Right lobe of liver (tissue), 6 donors: ENCODE measurements at regions not wholly inside any gene's neighbourhood (a gene's known extent, or its start where the extent isn't known, plus 50 kb on each side); places are given as distances from the start of the nearest gene placed in this dataset.

Source experiments
- ATAC-seq, 4 donors: fragments of 200-7000 bp; cut with Tn5 transposase; one replicate each; pipeline ENCODE4 v1.9.1; 2020; ENCODE audit warnings: mild to moderate bottlenecking in 4 of 4, moderate library complexity in 4 of 4
- DNase-seq, 3 donors: peaks; one replicate each; pipeline ENCODE4 v3.0.0-alpha.2; 2020
- H3K27ac ChIP-seq, 3 donors: fragments of 200-600 bp; one replicate each; pipeline ENCODE4 v1.8.0; 2022
- H3K27me3 ChIP-seq, 2 donors: fragments of 200-600 bp; one replicate each; pipeline ENCODE4 v1.8.0; 2022
- H3K36me3 ChIP-seq, 4 donors: fragments of 200-600 bp; sonication (generic) in 1 of 4; one replicate each; pipeline versions ENCODE4 v1.5.1 to v1.8.0; 2017 to 2022; ENCODE audit warnings: control low read depth in 1 of 4
- H3K4me1 ChIP-seq, 4 donors: fragments of 200-600 bp; sonication (generic) in 1 of 4; one replicate each; pipeline versions ENCODE4 v1.5.1 to v1.8.0; 2017 to 2022; ENCODE audit warnings: control low read depth in 1 of 4
- H3K4me3 ChIP-seq, 3 donors: fragments of 200-600 bp; one replicate each; pipeline ENCODE4 v1.8.0; 2022
- H3K9me3 ChIP-seq, 4 donors: fragments of 200-600 bp; sonication (generic) in 1 of 4; one replicate each; pipeline versions ENCODE4 v1.5.1 to v1.8.0; 2017 to 2022; ENCODE audit warnings: control low read depth in 1 of 4
- CTCF ChIP-seq, 4 donors: fragments of 200-600 bp in 3 of 4; fragments of 450-650 bp in 1 of 4; IDR thresholded peaks; one replicate each; pipeline versions ENCODE4 v1.5.1 to v1.8.0; 2016 to 2022; ENCODE audit warnings: antibody characterized with exemption in 4 of 4, mild to moderate bottlenecking in 2 of 4
- POLR2A ChIP-seq: fragments of 450-650 bp; IDR thresholded peaks from one replicate; pipeline ENCODE4 v1.6.1; 2017; ENCODE audit warnings: antibody characterized with exemption, mild to moderate bottlenecking
- WGBS: methylation state at CpG from one replicate; pipeline ENCODE4 v1.1.6; 2018; ENCODE audit warnings: low coverage, low lambda C conversion rate; ENCODE audit not compliant: insufficient coverage; ENCODE audit errors: missing lambda C conversion rate; 5-methylcytosine and 5-hydroxymethylcytosine counted together
- intact Hi-C, 2 donors: fragments of 100-400 bp; cut with DNase I; formaldehyde crosslinking; loops; one replicate each; pipeline versions ENCODE4 v1.11.2 to v1.14.1; 2022
- donor health status: DM: no; HTN: yes; CAD: no.
- donor health status: DM: no; HTN: no; CAD: no.
- donor health status: DM: no; HTN: no; CAD: no.
- donor health status: DM: no; HTN: yes; CAD: no.
- donor health status: DM: no; HTN: yes; CAD: no.

GRCh38 chr2:146990311-146991054 lies 854.3 kb upstream of the ACVR2A start:
- DNase-seq, result no peak
- no peaks in the 10 kb centered on the region for H3K4me1 ChIP-seq
- no peaks in the 10 kb centered on the region for H3K36me3 ChIP-seq
- H3K9me3 ChIP-seq, result no peaks in the 10 kb centered on the region
- no peak overlapping the region for H3K4me3 ChIP-seq
- WGBS, result 38% methylated on average over 6 of the region's 6 CpGs
- no peak for TF ChIP-seq POLR2A
- no peak overlapping the region for H3K27ac ChIP-seq
- intact Hi-C loops, result no loop called here
- no peak for ATAC-seq
- no peaks in the 10 kb centered on the region for H3K27me3 ChIP-seq

DNA sequence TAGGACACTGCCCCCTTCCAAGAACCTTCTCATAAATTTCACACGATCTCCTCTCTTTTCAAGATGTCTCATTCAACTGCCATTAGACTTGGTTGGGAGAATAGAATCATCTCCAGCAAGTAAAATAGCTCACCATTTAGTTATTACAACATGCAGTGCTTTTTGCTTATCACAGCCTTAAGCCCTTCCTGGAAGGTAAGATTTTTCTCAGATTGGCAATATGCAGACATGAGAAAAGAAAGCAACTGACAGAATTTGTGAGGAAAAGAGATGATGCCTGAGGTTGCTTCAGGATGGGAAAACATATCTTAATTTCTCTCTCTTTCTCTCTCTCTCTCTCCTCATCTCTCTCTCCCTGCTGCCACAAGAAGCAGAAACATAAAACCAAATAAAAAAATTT lies 855.1 kb upstream of the ACVR2A start:
- ATAC-seq, result no peak
- TF ChIP-seq POLR2A, result no peak
- no peak for TF ChIP-seq CTCF (IDR thresholded peaks at IDR 0.05)
- Histone ChIP-seq H3K9me3 (no peaks in the 10 kb centered on the region), H3K36me3 (no peaks in the 10 kb centered on the region), H3K27ac (no peak overlapping the region), H3K4me1 (no peaks in the 10 kb centered on the region), H3K4me3 (no peak overlapping the region), H3K27me3 (no peaks in the 10 kb centered on the region)
- DNase-seq, result no peak
- 58% methylated on average over 1 of the region's 1 CpG for WGBS
- intact Hi-C loops, result no loop called here

GRCh38 chr2:146987996-146988395 lies 856.8 kb upstream of the ACVR2A start:
- no peak for DNase-seq
- no peak for TF ChIP-seq CTCF (IDR thresholded peaks at IDR 0.05)
- no peak for TF ChIP-seq POLR2A
- WGBS, result 70% methylated on average over 2 of the region's 2 CpGs
- intact Hi-C loops, result no loop called here
- Histone ChIP-seq H3K9me3 (no peaks in the 10 kb centered on the region), H3K27ac (no peak overlapping the region), H3K4me3 (no peak overlapping the region), H3K27me3 (no peaks in the 10 kb centered on the region), H3K36me3 (no peaks in the 10 kb centered on the region), H3K4me1 (no peaks in the 10 kb centered on the region)
- no peak for ATAC-seq

DNA sequence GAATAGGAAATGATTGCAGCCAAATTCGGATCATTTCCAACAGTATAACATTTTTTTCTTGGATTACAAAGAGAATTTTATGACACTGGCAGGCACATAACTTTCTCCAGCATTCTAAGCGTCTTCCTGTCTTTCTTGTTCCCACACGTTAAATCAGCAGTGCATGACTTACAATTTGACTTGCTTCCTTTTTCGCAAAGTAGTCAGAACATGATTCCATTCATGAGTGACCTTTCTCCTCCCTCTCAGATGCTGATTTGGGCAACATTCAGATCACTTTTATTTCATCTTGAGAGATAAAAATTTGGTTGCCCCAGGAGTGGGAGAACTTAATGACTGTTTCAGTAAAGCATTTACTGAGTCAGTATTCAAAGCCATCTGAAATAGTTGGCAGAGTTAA lies 858.7 kb upstream of the ACVR2A start:
- intact Hi-C loops, result no loop called here
- no peak for ATAC-seq
- Histone ChIP-seq H3K9me3 (no peaks in the 10 kb centered on the region), H3K27me3 (no peaks in the 10 kb centered on the region), H3K4me3 (no peak overlapping the region), H3K36me3 (no peaks in the 10 kb centered on the region), H3K4me1 (no peaks in the 10 kb centered on the region), H3K27ac (no peak overlapping the region)
- DNase-seq, result no peak
- 33% methylated on average over 4 of the region's 4 CpGs for WGBS
- no peak for TF ChIP-seq CTCF (IDR thresholded peaks at IDR 0.05)
- TF ChIP-seq POLR2A, result no peak

DNA sequence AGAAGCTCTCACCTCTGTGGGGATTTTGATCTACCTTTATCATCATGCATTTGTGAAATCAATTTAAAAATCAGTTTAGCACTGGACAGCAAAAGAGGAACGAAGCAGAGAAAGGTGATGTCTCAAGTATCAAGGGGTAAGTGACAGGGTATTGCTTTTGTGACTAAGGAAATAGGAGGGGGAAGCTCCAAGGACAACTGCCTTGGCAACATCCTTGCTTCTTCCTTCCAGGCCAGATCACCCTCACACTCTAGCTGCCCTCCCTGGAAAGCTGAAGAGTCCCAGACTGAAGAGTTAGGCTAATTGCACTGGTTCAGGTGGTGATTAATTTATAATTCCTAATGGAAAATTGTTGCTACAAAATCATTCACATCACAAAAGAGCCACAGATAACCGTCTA lies 859.1 kb upstream of the ACVR2A start:
- no peak overlapping the region for H3K27ac ChIP-seq
- no peaks in the 10 kb centered on the region for H3K27me3 ChIP-seq
- no peak for DNase-seq
- no peaks in the 10 kb centered on the region for H3K4me1 ChIP-seq
- no peaks in the 10 kb centered on the region for H3K36me3 ChIP-seq
- intact Hi-C loops, result no loop called here
- H3K4me3 ChIP-seq, result no peak overlapping the region
- ATAC-seq, result no peak
- no peaks in the 10 kb centered on the region for H3K9me3 ChIP-seq
- TF ChIP-seq POLR2A (no peak), CTCF (IDR thresholded peaks at IDR 0.05) (no peak)
- WGBS, result 26% methylated on average over 2 of the region's 2 CpGs
